Omental fat pad (tissue), 3 donors: ENCODE measurements at regions not wholly inside any gene's neighbourhood (a gene's known extent, or its start where the extent isn't known, plus 50 kb on each side); places are given as distances from the start of the nearest gene placed in this dataset.

ENCODE experiments used
- ATAC-seq: fragments of 150-250 bp; one replicate; pipeline ENCODE4 v1.9.1; 2016; ENCODE audit warnings: mild to moderate bottlenecking, moderate library complexity; ENCODE audit not compliant: low FRiP score
- DNase-seq: peaks from one replicate; pipeline ENCODE4 v3.0.0-alpha.2; 2019; ENCODE audit warnings: low spot score
- TF ChIP-seq, protein P1 (sequence below), 3 donors: fragments of 450-650 bp; IDR thresholded peaks; one replicate each; pipeline ENCODE4 v1.5.1; 2016 to 2017; ENCODE audit warnings: antibody characterized with exemption in 3 of 3, mild to moderate bottlenecking in 3 of 3, moderate library complexity in 2 of 3

- DNase-seq (no peak), ATAC-seq (no peak)
- TF ChIP-seq, protein P1, sequence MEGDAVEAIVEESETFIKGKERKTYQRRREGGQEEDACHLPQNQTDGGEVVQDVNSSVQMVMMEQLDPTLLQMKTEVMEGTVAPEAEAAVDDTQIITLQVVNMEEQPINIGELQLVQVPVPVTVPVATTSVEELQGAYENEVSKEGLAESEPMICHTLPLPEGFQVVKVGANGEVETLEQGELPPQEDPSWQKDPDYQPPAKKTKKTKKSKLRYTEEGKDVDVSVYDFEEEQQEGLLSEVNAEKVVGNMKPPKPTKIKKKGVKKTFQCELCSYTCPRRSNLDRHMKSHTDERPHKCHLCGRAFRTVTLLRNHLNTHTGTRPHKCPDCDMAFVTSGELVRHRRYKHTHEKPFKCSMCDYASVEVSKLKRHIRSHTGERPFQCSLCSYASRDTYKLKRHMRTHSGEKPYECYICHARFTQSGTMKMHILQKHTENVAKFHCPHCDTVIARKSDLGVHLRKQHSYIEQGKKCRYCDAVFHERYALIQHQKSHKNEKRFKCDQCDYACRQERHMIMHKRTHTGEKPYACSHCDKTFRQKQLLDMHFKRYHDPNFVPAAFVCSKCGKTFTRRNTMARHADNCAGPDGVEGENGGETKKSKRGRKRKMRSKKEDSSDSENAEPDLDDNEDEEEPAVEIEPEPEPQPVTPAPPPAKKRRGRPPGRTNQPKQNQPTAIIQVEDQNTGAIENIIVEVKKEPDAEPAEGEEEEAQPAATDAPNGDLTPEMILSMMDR (IDR thresholded peaks at IDR 0.05), result no peak
Observed at GRCh38 chr2:228688007-228688645, 506.6 kb upstream of the SPHKAP start.

DNA sequence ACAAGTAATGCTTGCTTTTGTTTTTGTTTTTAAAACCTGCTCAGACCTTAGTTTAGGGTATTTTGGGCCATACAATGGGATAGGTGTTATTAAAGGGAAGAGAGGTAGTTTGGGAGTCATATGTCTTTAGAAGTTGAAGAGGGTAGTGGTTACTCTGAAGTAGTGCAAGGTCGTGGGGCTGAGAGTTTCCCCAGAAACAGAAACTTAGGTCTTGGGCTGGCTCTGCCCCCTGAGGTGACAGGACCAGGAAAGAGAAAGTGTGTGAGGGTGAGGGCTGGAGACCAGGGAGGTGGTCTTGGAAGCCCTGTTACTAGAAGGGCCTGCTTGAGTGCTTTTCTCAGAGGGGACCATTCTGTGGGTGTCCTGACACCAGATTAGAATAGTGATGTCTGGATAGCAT lies 500.5 kb upstream of the SPHKAP start:
- DNase-seq (no peak), ATAC-seq (no peak)
- TF ChIP-seq, protein P1 (IDR thresholded peaks at IDR 0.05), result no peak

GRCh38 chr2:228681426-228681825 lies 499.9 kb upstream of the SPHKAP start:
- TF ChIP-seq, protein P1 (IDR thresholded peaks at IDR 0.05), result no peak
- DNase-seq, result no peak
- ATAC-seq, result no peak

DNA sequence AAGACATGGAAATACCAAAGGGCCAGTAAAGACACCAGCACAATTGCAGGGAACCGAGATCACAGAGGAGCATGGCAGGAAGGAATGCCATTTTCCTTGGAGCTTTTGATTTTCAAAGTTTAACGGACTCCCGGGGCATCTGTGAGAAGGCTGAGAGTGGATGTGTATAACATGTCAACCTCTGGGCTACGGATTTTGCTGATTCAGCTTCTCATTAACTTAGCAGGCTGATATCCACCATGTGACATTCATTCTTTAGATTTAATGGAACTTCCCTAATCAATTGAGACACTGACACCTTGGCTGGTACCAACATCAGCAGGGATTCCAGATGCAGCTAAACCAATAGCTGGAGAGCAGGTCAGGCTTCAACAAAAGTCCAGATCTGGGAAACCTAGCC lies 496.6 kb upstream of the SPHKAP start:
- DNase-seq (no peak), ATAC-seq (no peak)
- TF ChIP-seq, protein P1 (IDR thresholded peaks at IDR 0.05), result no peak

DNA sequence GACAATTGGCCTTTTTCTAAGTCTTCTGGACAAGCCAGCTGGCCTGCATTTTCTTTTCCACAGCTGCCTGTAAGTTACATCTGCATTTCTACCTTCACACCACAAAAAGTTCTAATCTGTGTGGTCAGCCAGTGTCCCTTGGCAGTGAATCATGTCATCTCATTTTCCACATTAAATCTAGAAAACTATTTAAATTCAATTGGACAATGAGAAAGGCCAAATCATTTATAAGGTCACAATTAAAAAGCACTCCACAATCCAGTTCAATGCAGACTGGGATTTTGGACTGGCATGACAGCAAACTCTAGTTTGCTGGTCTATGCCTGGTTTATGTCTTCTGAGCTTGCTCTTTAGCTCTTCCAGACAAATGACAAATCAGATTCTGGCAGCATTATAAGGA lies 494.2 kb upstream of the SPHKAP start:
- ATAC-seq, result no peak
- TF ChIP-seq, protein P1 (IDR thresholded peaks at IDR 0.05), result no peak
- DNase-seq, result no peak

DNA sequence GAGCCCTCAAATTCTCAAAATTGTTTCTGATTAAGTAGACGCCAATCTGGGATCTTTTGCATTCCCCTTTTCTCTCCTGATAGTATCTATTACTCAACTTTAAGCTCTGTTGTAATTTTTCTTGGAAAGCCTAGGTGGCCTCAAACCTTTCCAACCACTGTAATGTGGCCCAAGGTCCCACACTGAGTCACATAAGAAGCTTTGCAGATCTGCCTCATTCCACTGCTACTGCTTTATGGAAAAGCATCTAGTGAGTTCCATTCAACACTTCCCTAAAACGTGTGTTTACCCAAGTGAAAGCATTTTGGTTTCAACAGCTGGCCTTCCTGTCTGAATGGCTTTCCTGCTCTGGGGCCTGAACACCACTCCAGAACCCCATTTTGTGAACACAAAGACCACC lies 493.6 kb upstream of the SPHKAP start:
- ATAC-seq (no peak), DNase-seq (no peak)
- TF ChIP-seq, protein P1 (IDR thresholded peaks at IDR 0.05), result no peak

DNA sequence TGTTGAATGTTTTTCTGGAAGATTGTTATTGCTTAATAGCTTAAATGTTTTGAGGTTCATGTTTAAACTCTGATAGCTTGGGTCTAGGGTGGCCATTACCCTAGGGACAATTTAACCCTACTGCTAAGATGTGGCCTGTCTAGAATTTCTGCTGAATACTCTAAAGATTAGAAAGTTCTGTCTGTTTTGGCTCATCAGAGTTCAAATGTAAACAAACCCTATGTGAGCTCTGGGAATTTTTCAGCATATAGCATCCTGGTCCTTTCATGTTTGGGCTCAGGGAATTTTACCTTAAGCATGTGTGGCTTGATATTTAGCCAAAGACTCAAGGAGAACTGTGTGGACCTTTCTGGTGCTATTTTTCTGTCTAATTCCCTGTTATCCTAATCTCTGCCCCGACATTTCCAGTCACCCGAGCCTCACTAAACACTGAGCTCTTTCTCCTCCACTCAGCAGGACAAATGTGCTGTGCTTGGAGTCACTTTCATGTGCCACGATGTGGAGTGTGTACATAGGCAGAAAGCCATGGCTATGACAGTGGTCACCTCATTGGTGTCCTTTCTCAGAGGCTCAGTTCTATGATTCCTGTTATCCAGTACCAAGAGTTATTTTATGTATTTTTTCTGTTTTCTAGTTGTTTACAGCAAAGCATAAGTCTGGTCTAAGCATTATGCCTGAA lies 492.5 kb upstream of the SPHKAP start:
- ATAC-seq (no peak), DNase-seq (no peak)
- TF ChIP-seq, protein P1 (IDR thresholded peaks at IDR 0.05), result no peak
